ENCODE measurements at regions not wholly inside any gene's neighbourhood (a gene's known extent, or its start where the extent isn't known, plus 50 kb on each side); places are given as distances from the start of the nearest gene placed in this dataset.
A peak's percentile ranks its signal among the peaks of the same experiment; 100 is the strongest.
"Not testable (repeated sequence)": the region's sequence is repeated elsewhere in the genome, so short reads cannot be mapped to it uniquely, and the experiment has no call there.

GRCh38 chr5:96516631-96517071, 83.6 kb upstream of the PCSK1 start:
- Mint-ChIP-seq H3K27me3 (peaks cover 15% of the 10 kb centered on the region), H3K36me3 (no peaks in the 10 kb centered on the region), H3K27ac (peak overlapping the region in 1 of 3 donors; percentile 59), H3K9me3 (peaks cover 0 to 3% (median 0%) of the 10 kb centered on the region in 3 donors), H3K4me3 (no peak overlapping the region), H3K4me1 (peaks cover 0 to 2% (median 0%) of the 10 kb centered on the region in 3 donors)

GRCh38 chr5:96517295-96517694, 84.2 kb upstream of the PCSK1 start:
- peaks cover 0 to 3% (median 0%) of the 10 kb centered on the region in 3 donors for H3K9me3 Mint-ChIP-seq
- peaks cover 0 to 2% (median 0%) of the 10 kb centered on the region in 3 donors for H3K4me1 Mint-ChIP-seq
- H3K4me3 Mint-ChIP-seq, result no peak overlapping the region
- H3K27me3 Mint-ChIP-seq, result peaks cover 15% of the 10 kb centered on the region
- H3K27ac Mint-ChIP-seq, result no peak overlapping the region
- H3K36me3 Mint-ChIP-seq, result no peaks in the 10 kb centered on the region

- Mint-ChIP-seq H3K27me3 (peaks cover 8% of the 10 kb centered on the region), H3K4me3 (no peak overlapping the region), H3K36me3 (no peaks in the 10 kb centered on the region), H3K9me3 (peaks cover 0 to 3% (median 0%) of the 10 kb centered on the region in 3 donors), H3K27ac (no peak overlapping the region), H3K4me1 (peaks cover 0 to 2% (median 0%) of the 10 kb centered on the region in 3 donors)
Observed at GRCh38 chr5:96520345-96520744, 87.3 kb upstream of the PCSK1 start.

- peaks cover 3% of the 10 kb centered on the region for H3K27me3 Mint-ChIP-seq
- H3K4me1 Mint-ChIP-seq, result peaks cover 0 to 2% (median 0%) of the 10 kb centered on the region in 3 donors
- H3K9me3 Mint-ChIP-seq, result peaks cover 0 to 3% (median 0%) of the 10 kb centered on the region in 3 donors
- H3K4me3 Mint-ChIP-seq, result no peak overlapping the region
- H3K36me3 Mint-ChIP-seq, result no peaks in the 10 kb centered on the region
- H3K27ac Mint-ChIP-seq, result no peak overlapping the region
Observed at GRCh38 chr5:96522635-96523355, 89.7 kb upstream of the PCSK1 start.

- no peak overlapping the region for H3K27ac Mint-ChIP-seq
Observed at GRCh38 chr5:96527768-96528661, 95.0 kb upstream of the PCSK1 start.

GRCh38 chr5:96528826-96529474, 95.9 kb upstream of the PCSK1 start:
- H3K27ac Mint-ChIP-seq, result no peak overlapping the region
- peaks cover 1% of the 10 kb centered on the region for H3K36me3 Mint-ChIP-seq
- H3K4me1 Mint-ChIP-seq, result no peaks in the 10 kb centered on the region
- no peak overlapping the region for H3K4me3 Mint-ChIP-seq
- no peaks in the 10 kb centered on the region for H3K27me3 Mint-ChIP-seq
- no peaks in the 10 kb centered on the region for H3K9me3 Mint-ChIP-seq

More at GRCh38 chr5:96527768-96528661, 95.0 kb upstream of the PCSK1 start:
- no peak overlapping the region for H3K4me3 Mint-ChIP-seq
- H3K9me3 Mint-ChIP-seq, result no peaks in the 10 kb centered on the region
- no peaks in the 10 kb centered on the region for H3K4me1 Mint-ChIP-seq
- H3K36me3 Mint-ChIP-seq, result peaks cover 1% of the 10 kb centered on the region
- no peaks in the 10 kb centered on the region for H3K27me3 Mint-ChIP-seq

GRCh38 chr5:96529559-96529958, 96.5 kb upstream of the PCSK1 start:
- Mint-ChIP-seq H3K9me3 (no peaks in the 10 kb centered on the region), H3K4me3 (no peak overlapping the region), H3K4me1 (no peaks in the 10 kb centered on the region), H3K27ac (no peak overlapping the region), H3K36me3 (peaks cover 1% of the 10 kb centered on the region), H3K27me3 (no peaks in the 10 kb centered on the region)

- H3K36me3 Mint-ChIP-seq, result peaks cover 1% of the 10 kb centered on the region
- no peaks in the 10 kb centered on the region for H3K9me3 Mint-ChIP-seq
- no peak overlapping the region for H3K4me3 Mint-ChIP-seq
- H3K27ac Mint-ChIP-seq, result no peak overlapping the region
- H3K4me1 Mint-ChIP-seq, result no peaks in the 10 kb centered on the region
- no peaks in the 10 kb centered on the region for H3K27me3 Mint-ChIP-seq
Observed at GRCh38 chr5:96530901-96531300, 97.9 kb upstream of the PCSK1 start.

GRCh38 chr5:96533371-96533770, 100.3 kb upstream of the PCSK1 start:
- Mint-ChIP-seq H3K4me3 (no peak overlapping the region), H3K36me3 (peaks cover 3% of the 10 kb centered on the region), H3K27me3 (no peaks in the 10 kb centered on the region), H3K4me1 (peaks cover 0 to 4% (median 3%) of the 10 kb centered on the region in 3 donors), H3K9me3 (no peaks in the 10 kb centered on the region), H3K27ac (no peak overlapping the region)

GRCh38 chr5:96537386-96537785, 104.3 kb upstream of the PCSK1 start:
- no peak overlapping the region for H3K27ac Mint-ChIP-seq
- H3K4me1 Mint-ChIP-seq, result peaks cover 0 to 6% (median 3%) of the 10 kb centered on the region in 3 donors
- H3K36me3 Mint-ChIP-seq, result peaks cover 2% of the 10 kb centered on the region
- peaks cover 0 to 1% (median 0%) of the 10 kb centered on the region in 3 donors for H3K9me3 Mint-ChIP-seq
- no peak overlapping the region for H3K4me3 Mint-ChIP-seq
- H3K27me3 Mint-ChIP-seq, result peaks cover 4% of the 10 kb centered on the region

- H3K27ac Mint-ChIP-seq, result no peak overlapping the region
- peaks cover 2% of the 10 kb centered on the region for H3K36me3 Mint-ChIP-seq
- H3K4me1 Mint-ChIP-seq, result peaks cover 0 to 6% (median 3%) of the 10 kb centered on the region in 3 donors
- peaks cover 7% of the 10 kb centered on the region for H3K27me3 Mint-ChIP-seq
- H3K9me3 Mint-ChIP-seq, result peaks cover 0 to 4% (median 1%) of the 10 kb centered on the region in 3 donors
- H3K4me3 Mint-ChIP-seq, result no peak overlapping the region
Observed at GRCh38 chr5:96538808-96539250, 105.8 kb upstream of the PCSK1 start.

GRCh38 chr5:96546120-96546519, 113.1 kb upstream of the PCSK1 start:
- H3K4me1 Mint-ChIP-seq, result no peaks in the 10 kb centered on the region
- peaks cover 14% of the 10 kb centered on the region for H3K27me3 Mint-ChIP-seq

GRCh38 chr5:96547486-96547885, 114.4 kb upstream of the PCSK1 start:
- H3K4me3 Mint-ChIP-seq, result no peak overlapping the region
- H3K36me3 Mint-ChIP-seq, result no peaks in the 10 kb centered on the region
- H3K4me1 Mint-ChIP-seq, result no peaks in the 10 kb centered on the region
- peaks cover 2 to 10% (median 2%) of the 10 kb centered on the region in 3 donors for H3K9me3 Mint-ChIP-seq
- peak overlapping the region in 1 of 3 donors; percentile 61 for H3K27ac Mint-ChIP-seq
- H3K27me3 Mint-ChIP-seq, result peaks cover 14% of the 10 kb centered on the region

More at GRCh38 chr5:96546120-96546519, 113.1 kb upstream of the PCSK1 start:
- Mint-ChIP-seq H3K36me3 (no peaks in the 10 kb centered on the region), H3K9me3 (peaks cover 2 to 8% (median 4%) of the 10 kb centered on the region in 3 donors), H3K27ac (no peak overlapping the region), H3K4me3 (no peak overlapping the region)

- no peak overlapping the region for H3K4me3 Mint-ChIP-seq
Observed at GRCh38 chr5:96548905-96549304, 113.3 kb upstream of the CAST start.

GRCh38 chr5:96560857-96561256, 101.3 kb upstream of the CAST start:
- not testable (repeated sequence) for H3K4me1 Mint-ChIP-seq, H3K27ac Mint-ChIP-seq, H3K27me3 Mint-ChIP-seq, H3K36me3 Mint-ChIP-seq, H3K4me3 Mint-ChIP-seq, H3K9me3 Mint-ChIP-seq

More at GRCh38 chr5:96548905-96549304, 113.3 kb upstream of the CAST start:
- Mint-ChIP-seq H3K36me3 (no peaks in the 10 kb centered on the region), H3K4me1 (no peaks in the 10 kb centered on the region), H3K9me3 (peaks cover 2 to 8% (median 4%) of the 10 kb centered on the region in 3 donors), H3K27ac (no peak overlapping the region), H3K27me3 (peaks cover 19% of the 10 kb centered on the region)

Measured in IgD-negative memory B cell (primary cell).